ENCODE measurements at regions not wholly inside any gene's neighbourhood (a gene's known extent, or its start where the extent isn't known, plus 50 kb on each side); places are given as distances from the start of the nearest gene placed in this dataset.

DNA sequence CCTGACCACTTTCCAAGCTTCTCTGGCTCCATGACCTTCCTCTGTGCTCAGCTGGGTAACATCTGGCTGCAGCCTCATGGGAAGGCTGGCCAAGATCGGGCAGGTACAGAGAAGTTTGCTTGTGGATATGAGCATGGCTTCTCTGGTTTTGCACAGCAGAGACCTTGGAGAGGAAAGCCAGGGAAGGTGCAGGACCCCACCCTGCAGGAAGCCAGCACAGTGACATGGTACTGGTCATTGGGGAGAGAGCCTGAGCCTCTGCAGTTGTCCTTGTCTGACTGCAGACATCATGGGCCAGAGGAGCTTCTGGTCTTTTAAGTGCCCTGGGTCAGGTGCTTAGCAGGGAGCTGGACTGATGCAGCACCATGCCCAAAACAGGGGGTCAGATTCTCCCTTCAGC, 70.6 kb upstream of the LEP start:
- Histone ChIP-seq H3K4me1 (peaks cover 6 to 7% of the 10 kb centered on the region in 2 donors), H3K27me3 (peaks cover 9% of the 10 kb centered on the region), H3K4me3 (no peak overlapping the region), H3K9me3 (no peaks in the 10 kb centered on the region), H3K36me3 (no peaks in the 10 kb centered on the region), H3K27ac (no peak overlapping the region)
- intact Hi-C loops (cut with DNase I), result no loop called here
- DNase-seq (ENCODE audit: low spot score in 2 of 2), result peak in 1 of 2 donors; percentile 44
- TF ChIP-seq CTCF (IDR thresholded peaks at IDR 0.05), result no peak

GRCh38 chr7:128171342-128171918, 69.6 kb upstream of the LEP start:
- peaks cover 6% of the 10 kb centered on the region for H3K27me3 ChIP-seq
- intact Hi-C loops (cut with DNase I), result no loop called here
- H3K4me3 ChIP-seq, result no peak overlapping the region
- no peak for TF ChIP-seq CTCF (IDR thresholded peaks at IDR 0.05)
- no peaks in the 10 kb centered on the region for H3K36me3 ChIP-seq
- no peaks in the 10 kb centered on the region for H3K9me3 ChIP-seq
- peaks cover 6 to 7% of the 10 kb centered on the region in 2 donors for H3K4me1 ChIP-seq
- DNase-seq (ENCODE audit: low spot score in 2 of 2), result peak in 1 of 2 donors; percentile 37
- no peak overlapping the region for H3K27ac ChIP-seq

GRCh38 chr7:128172151-128172550, 68.9 kb upstream of the LEP start:
- no peaks in the 10 kb centered on the region for H3K9me3 ChIP-seq
- no peak overlapping the region for H3K4me3 ChIP-seq
- intact Hi-C loops (cut with DNase I), result no loop called here
- peaks cover under 1 to 7% of the 10 kb centered on the region in 2 donors for H3K4me1 ChIP-seq
- TF ChIP-seq CTCF (IDR thresholded peaks at IDR 0.05), result no peak
- peak in 1 of 2 donors; percentile 11 for DNase-seq (ENCODE audit: low spot score in 2 of 2)
- no peaks in the 10 kb centered on the region for H3K36me3 ChIP-seq
- H3K27me3 ChIP-seq, result peaks cover 6% of the 10 kb centered on the region
- H3K27ac ChIP-seq, result no peak overlapping the region

- H3K4me1 ChIP-seq, result peaks cover 0 to 2% of the 10 kb centered on the region in 2 donors
- intact Hi-C loops (cut with DNase I), result no loop called here
- TF ChIP-seq CTCF (IDR thresholded peaks at IDR 0.05), result no peak
- no peaks in the 10 kb centered on the region for H3K36me3 ChIP-seq
- no peaks in the 10 kb centered on the region for H3K9me3 ChIP-seq
- peak in 1 of 2 donors; percentile 22 for DNase-seq (ENCODE audit: low spot score in 2 of 2)
- peaks cover 1% of the 10 kb centered on the region for H3K27me3 ChIP-seq
- no peak overlapping the region for H3K27ac ChIP-seq
- H3K4me3 ChIP-seq, result no peak overlapping the region
These were observed 68.1 kb upstream of the LEP start for GRCh38 chr7:128172963-128173362.

DNA sequence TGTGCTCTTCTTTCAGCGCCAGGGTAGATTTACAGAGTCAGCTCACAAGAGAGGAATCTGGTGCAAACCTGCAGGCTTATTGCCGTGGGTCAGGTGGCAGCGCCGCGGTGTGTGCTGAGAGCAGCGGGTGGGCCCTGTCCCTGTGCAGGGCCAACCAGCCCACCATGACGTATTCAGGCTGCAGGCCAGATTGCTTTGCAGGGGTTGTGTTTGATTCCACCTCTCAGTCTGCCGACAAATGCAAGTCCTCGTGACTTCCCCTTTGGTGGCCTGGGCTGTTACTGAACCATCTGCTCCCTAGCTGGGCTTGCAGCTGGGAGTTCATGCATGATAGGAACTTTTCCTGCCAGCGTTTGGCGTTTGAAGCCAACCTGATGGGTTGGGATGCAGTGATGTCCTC, 66.7 kb upstream of the LEP start:
- intact Hi-C loops (cut with DNase I), result no loop called here
- H3K36me3 ChIP-seq, result no peaks in the 10 kb centered on the region
- no peaks in the 10 kb centered on the region for H3K9me3 ChIP-seq
- no peaks in the 10 kb centered on the region for H3K4me1 ChIP-seq
- H3K27me3 ChIP-seq, result no peaks in the 10 kb centered on the region
- peak in 1 of 2 donors; percentile 25 for DNase-seq (ENCODE audit: low spot score in 2 of 2)
- no peak for TF ChIP-seq CTCF (IDR thresholded peaks at IDR 0.05)
- H3K4me3 ChIP-seq, result no peak overlapping the region
- no peak overlapping the region for H3K27ac ChIP-seq

- intact Hi-C loops (cut with DNase I), result no loop called here
- TF ChIP-seq CTCF (IDR thresholded peaks at IDR 0.05), result no peak
- Histone ChIP-seq H3K9me3 (no peaks in the 10 kb centered on the region), H3K27ac (no peak overlapping the region), H3K4me3 (no peak overlapping the region), H3K36me3 (no peaks in the 10 kb centered on the region), H3K4me1 (no peaks in the 10 kb centered on the region), H3K27me3 (no peaks in the 10 kb centered on the region)
- DNase-seq (ENCODE audit: low spot score in 2 of 2), result peak in 1 of 2 donors; percentile 22
These were observed 64.4 kb upstream of the LEP start for GRCh38 chr7:128176696-128177095.

Data from ascending aorta (tissue), 2 donors.